ENCODE measurements at regions not wholly inside any gene's neighbourhood (a gene's known extent, or its start where the extent isn't known, plus 50 kb on each side); places are given as distances from the start of the nearest gene placed in this dataset.

DNA sequence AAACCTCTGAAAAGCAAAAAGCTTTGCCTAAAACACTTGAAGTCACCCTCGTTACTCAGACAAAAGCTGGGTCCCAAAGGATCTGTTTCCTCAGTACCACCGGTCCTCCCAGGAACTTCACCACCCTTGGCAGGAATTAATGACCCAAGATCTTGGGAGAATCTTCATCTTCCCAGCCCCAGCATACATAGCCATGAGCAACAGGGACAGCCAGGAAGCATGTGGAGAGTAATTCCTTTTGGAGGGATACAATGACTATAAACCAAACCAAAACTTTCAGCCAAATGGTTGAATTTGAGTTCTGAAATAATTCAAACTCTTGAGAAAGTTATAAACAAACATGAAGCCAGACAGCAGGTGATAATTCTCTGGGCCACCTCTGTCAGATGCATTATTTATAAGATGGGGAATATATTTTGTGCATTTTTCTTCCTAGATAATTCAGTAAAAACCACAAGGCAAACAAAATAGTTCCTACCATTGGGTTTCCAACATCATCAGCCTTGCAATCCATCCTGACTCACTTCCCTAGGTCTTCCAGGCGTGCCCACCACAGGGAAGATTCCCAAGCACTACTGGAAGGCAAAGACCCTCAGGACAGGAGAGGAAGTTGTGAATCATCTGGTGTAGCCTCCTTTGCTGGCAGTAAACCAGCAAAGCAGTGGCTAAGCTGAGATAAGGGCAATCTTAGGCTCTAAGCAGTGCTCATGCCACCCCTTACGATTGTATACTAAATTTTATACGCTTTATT lies 71.7 kb upstream of the DRD2 start:
- TF ChIP-seq JUND (IDR thresholded peaks at IDR 0.05; ENCODE audit: low read depth): no peak
- in situ Hi-C loops (cut with HindIII; ENCODE audit: low pct_unique_long_range_greater_than_20kb, low sequenced_read_pairs): no loop called here
- DNase-seq (ENCODE audit: low read depth in 1 of 2, low spot score in 1 of 2): no peak

GRCh38 chr11:113542420-113542819 lies 67.2 kb upstream of the DRD2 start:
- no peak for DNase-seq (ENCODE audit: low read depth in 1 of 2, low spot score in 1 of 2)

DNA sequence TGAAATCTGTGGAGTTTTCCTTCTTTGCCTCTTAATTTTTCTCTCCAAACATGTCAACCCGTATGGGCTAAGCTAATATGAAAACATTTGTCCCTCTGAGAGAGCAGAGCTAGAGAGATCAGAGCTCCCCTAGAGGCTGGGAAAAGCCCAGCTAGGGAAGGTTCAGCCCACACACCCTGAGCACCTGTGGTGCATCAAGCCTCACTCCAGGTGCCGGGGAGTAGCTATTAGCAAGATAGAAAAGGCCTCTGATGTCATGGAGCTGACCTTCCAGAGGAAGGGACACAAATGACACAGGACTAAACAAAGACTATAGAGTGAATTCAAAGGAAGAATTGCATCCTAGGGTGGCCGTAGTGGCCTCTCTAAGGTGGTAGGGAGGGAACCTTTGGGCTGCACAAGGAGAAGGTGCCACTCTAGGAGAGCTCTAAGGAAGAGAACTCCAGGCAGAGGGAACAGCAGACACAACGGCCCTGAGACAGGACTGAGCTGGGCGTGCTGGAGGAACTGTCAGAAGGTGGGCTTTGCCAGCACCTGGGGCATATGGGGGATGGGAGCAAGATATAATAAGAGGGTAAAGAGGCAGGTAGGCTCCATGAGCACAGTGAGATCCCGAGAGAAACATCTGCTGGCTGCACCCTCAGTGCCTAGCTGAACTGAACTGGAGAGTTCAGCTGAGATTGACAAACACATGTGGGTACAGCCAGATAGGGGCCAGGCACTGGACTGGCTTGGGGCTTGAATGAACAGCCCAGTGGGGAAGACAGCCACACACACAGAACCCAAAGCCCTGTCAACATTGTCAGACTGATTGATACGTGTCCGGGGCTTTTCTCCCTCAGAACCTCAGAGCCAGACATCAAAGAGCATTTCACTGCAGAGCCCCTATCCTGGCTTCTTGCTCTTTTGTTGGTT lies 65.5 kb upstream of the DRD2 start:
- in situ Hi-C loops (cut with HindIII; ENCODE audit: low pct_unique_long_range_greater_than_20kb, low sequenced_read_pairs): no loop called here
- no peak for TF ChIP-seq JUND (IDR thresholded peaks at IDR 0.05; ENCODE audit: low read depth)
- no peak for DNase-seq (ENCODE audit: low read depth in 1 of 2, low spot score in 1 of 2)

More at GRCh38 chr11:113542420-113542819, 67.2 kb upstream of the DRD2 start:
- in situ Hi-C loops (cut with HindIII; ENCODE audit: low pct_unique_long_range_greater_than_20kb, low sequenced_read_pairs): no loop called here
- no peak for TF ChIP-seq JUND (IDR thresholded peaks at IDR 0.05; ENCODE audit: low read depth)

GRCh38 chr11:113538451-113539412 lies 63.5 kb upstream of the DRD2 start:
- DNase-seq (ENCODE audit: low read depth in 1 of 2, low spot score in 1 of 2): no peak
- no peak for TF ChIP-seq JUND (IDR thresholded peaks at IDR 0.05; ENCODE audit: low read depth)
- in situ Hi-C loops (cut with HindIII; ENCODE audit: low pct_unique_long_range_greater_than_20kb, low sequenced_read_pairs): no loop called here

GRCh38 chr11:113534625-113535024 lies 59.4 kb upstream of the DRD2 start:
- no peak for DNase-seq (ENCODE audit: low read depth in 1 of 2, low spot score in 1 of 2)
- in situ Hi-C loops (cut with HindIII; ENCODE audit: low pct_unique_long_range_greater_than_20kb, low sequenced_read_pairs): no loop called here
- TF ChIP-seq JUND (IDR thresholded peaks at IDR 0.05; ENCODE audit: low read depth): no peak

- TF ChIP-seq JUND (IDR thresholded peaks at IDR 0.05; ENCODE audit: low read depth): no peak
- no peak for DNase-seq (ENCODE audit: low read depth in 1 of 2, low spot score in 1 of 2)
- in situ Hi-C loops (cut with HindIII; ENCODE audit: low pct_unique_long_range_greater_than_20kb, low sequenced_read_pairs): no loop called here
These were observed 58.2 kb upstream of the DRD2 start for GRCh38 chr11:113533425-113533698.

GRCh38 chr11:113532697-113533424 lies 57.7 kb upstream of the DRD2 start:
- peak; percentile 61 to 82 for DNase-seq (ENCODE audit: low read depth in 1 of 2, low spot score in 1 of 2)
- in situ Hi-C loops (cut with HindIII; ENCODE audit: low pct_unique_long_range_greater_than_20kb, low sequenced_read_pairs): no loop called here
- no peak for TF ChIP-seq JUND (IDR thresholded peaks at IDR 0.05; ENCODE audit: low read depth)

DNA sequence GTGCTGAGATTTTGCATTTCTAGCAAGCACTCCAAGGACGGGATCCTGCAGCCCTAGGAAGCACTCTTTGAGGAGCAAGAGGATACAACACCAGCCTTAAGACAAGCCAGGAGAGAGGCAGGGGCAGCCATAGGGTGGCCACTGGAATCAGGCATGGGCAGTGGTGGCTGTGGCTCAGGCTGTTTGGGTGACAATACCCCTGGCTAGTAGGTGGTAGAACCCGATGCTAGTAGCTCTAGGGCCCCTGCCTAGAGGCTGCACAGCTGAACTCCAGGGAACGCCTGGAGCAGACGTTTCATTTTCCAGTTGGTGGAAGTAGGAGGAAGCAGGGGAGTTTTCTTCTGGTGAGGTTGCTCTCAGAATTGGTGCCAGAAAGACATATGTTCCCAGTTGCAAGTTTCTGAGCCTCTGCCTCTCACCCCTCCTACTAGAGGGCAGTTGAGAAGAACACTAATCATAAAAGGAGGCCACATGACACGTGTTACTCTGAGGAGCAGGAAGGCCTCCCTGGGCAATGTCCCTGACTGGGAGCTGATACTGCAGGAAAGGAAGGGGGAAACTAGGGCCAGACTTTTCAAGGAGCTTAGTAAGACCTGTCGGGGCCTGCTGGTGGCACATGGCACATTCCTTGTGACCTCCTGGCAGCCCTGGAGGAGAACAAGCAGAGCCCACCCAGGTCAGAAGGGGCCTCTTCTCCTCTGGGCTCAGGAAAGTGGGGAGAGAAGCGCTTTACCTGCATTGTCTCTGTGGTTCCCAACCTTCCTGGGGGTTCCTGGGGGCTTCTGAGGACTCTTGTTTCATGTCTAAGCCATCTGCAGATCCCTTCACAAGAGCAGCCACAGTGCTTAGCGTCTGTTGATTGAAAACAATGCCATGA lies 56.6 kb upstream of the DRD2 start:
- in situ Hi-C loops (cut with HindIII; ENCODE audit: low pct_unique_long_range_greater_than_20kb, low sequenced_read_pairs): no loop called here
- no peak for DNase-seq (ENCODE audit: low read depth in 1 of 2, low spot score in 1 of 2)
- no peak for TF ChIP-seq JUND (IDR thresholded peaks at IDR 0.05; ENCODE audit: low read depth)

GRCh38 chr11:113531083-113531482 lies 55.9 kb upstream of the DRD2 start:
- DNase-seq (ENCODE audit: low read depth in 1 of 2, low spot score in 1 of 2): no peak
- in situ Hi-C loops (cut with HindIII; ENCODE audit: low pct_unique_long_range_greater_than_20kb, low sequenced_read_pairs): no loop called here
- TF ChIP-seq JUND (IDR thresholded peaks at IDR 0.05; ENCODE audit: low read depth): no peak

- in situ Hi-C loops (cut with HindIII; ENCODE audit: low pct_unique_long_range_greater_than_20kb, low sequenced_read_pairs): no loop called here
- no peak for DNase-seq (ENCODE audit: low read depth in 1 of 2, low spot score in 1 of 2)
- TF ChIP-seq JUND (IDR thresholded peaks at IDR 0.05; ENCODE audit: low read depth): no peak
These were observed 54.4 kb upstream of the DRD2 start for GRCh38 chr11:113529606-113530005.

DNA sequence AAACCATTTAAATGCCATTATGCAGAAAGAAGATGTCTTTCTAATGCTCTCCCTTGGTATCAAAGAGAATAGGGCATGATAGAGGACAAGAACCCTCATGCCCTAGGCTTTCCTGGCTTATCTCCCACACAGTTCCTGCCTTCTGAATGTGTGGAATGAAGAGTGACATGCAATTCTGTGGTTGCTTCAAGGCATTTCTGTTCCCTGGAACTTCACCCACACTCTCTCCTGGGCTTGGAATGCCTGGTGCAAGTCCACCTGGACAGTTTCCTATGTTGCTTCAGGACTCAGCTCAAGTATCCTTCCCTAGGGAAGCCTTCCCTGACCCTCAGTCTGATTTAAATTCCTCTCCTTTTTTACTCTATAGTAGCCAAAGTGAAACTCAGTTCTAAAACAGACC lies 53.8 kb upstream of the DRD2 start:
- peak in 1 of 2 experiments; percentile 28 for DNase-seq (ENCODE audit: low read depth in 1 of 2, low spot score in 1 of 2)
- in situ Hi-C loops (cut with HindIII; ENCODE audit: low pct_unique_long_range_greater_than_20kb, low sequenced_read_pairs): no loop called here
- TF ChIP-seq JUND (IDR thresholded peaks at IDR 0.05; ENCODE audit: low read depth): no peak

Data from T47D (cell line).